IPS-20b (cell line): ENCODE measurements at regions not wholly inside any gene's neighbourhood (a gene's known extent, or its start where the extent isn't known, plus 50 kb on each side); places are given as distances from the start of the nearest gene placed in this dataset.

Experiments
- H3K27ac ChIP-seq: one replicate; pipeline ENCODE4 v1.5.1; 2013; ENCODE audit warnings: low read length
- H3K27me3 ChIP-seq: 2 replicates; pipeline ENCODE4 v1.6.1; 2013; ENCODE audit warnings: mild to moderate bottlenecking, low read length, inconsistent platforms; ENCODE audit not compliant: insufficient read depth
- H3K36me3 ChIP-seq: 2 replicates; pipeline ENCODE4 v1.6.1; 2013; ENCODE audit warnings: low read depth, mild to moderate bottlenecking, inconsistent platforms, low read length, moderate library complexity; ENCODE audit not compliant: insufficient read depth
- H3K4me1 ChIP-seq: 2 replicates; pipeline ENCODE4 v1.6.1; 2013; ENCODE audit warnings: mild to moderate bottlenecking, control low read depth, inconsistent platforms, low read length, moderate library complexity; ENCODE audit not compliant: insufficient read depth
- H3K4me3 ChIP-seq: 2 replicates; pipeline ENCODE4 v1.5.1; 2013; ENCODE audit warnings: mild to moderate bottlenecking, low read length, inconsistent platforms
- H3K9ac ChIP-seq: 2 replicates; pipeline ENCODE4 v1.6.1; 2013; ENCODE audit warnings: low read depth, mild to moderate bottlenecking, inconsistent platforms, low read length, moderate library complexity
- H3K9me3 ChIP-seq: 2 replicates; pipeline ENCODE4 v1.6.1; 2013; ENCODE audit warnings: mild to moderate bottlenecking, low read depth, low read length, inconsistent platforms; ENCODE audit not compliant: insufficient read depth

DNA sequence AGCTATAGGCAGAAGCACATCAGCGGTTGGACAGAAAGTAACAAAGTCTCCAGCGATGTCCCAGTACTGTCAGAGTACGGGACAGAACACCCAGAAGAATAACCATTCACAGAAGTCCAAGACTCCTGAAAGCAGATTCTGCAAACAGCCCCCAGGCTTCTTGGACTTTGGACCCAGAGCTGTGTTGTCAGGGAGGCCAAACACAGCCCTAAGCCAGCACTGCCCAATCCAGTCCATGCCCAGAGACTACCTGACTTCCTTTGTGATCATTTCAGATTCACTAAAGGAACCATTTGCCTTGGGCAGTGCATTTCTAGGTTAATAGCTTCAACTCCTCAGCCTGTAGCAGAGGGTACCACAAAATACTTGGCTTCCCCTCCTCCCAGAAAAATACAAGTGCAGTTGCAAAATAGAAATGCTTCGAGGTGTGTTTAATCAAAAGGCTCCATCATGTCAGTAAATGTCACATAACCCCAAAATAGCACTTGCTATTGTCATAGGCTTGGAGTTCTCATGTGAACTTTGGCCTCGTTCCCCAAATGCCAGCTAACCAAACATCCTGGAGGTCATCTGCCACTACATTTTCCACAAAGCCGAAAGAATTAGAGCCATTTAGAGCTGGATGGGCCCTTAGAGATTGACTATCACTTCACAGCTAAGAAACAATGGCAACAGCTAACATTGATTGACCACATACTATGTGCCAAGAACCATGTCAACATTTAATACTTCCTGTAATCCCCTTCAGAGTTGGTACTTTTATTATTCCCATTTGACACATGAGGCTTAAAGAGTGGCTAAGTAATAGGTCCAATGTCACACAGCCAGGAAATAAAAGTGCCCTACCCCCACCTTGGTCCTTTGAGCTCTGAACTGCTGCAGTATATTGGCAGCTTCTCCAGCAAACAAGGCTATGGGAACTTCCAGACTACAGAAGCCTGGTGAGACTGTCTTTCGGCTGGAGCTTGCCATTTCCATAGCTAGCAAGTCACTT, 329.9 kb downstream of the FOXO1 start:
- H3K9ac ChIP-seq, result no peak overlapping the region
- no peaks in the 10 kb centered on the region for H3K27me3 ChIP-seq
- H3K9me3 ChIP-seq, result no peaks in the 10 kb centered on the region
- no peak overlapping the region for H3K4me3 ChIP-seq
- no peak overlapping the region for H3K27ac ChIP-seq
- H3K4me1 ChIP-seq, result peaks cover 18% of the 10 kb centered on the region
- no peaks in the 10 kb centered on the region for H3K36me3 ChIP-seq

DNA sequence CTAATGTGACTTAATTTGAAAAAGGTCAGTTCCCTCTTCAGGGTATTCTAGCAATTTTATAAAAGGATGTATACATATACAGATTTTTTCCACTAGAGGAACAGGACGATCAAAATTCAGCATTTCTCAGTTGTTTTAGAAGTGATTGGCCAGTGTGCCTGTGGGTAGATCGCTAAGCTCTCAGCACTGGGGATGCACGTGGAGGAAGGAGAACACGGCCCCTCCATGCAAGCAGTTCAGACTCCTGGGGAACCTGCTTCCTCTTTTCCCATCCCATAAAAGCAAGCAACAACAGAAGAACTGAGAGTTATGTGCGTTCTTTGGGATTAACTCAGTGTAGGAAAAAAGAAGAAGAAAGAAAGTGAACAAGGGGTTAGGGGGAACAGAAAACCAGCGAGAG, 328.8 kb downstream of the FOXO1 start:
- Histone ChIP-seq H3K9me3 (no peaks in the 10 kb centered on the region), H3K27me3 (no peaks in the 10 kb centered on the region), H3K4me3 (no peak overlapping the region), H3K36me3 (no peaks in the 10 kb centered on the region), H3K9ac (no peak overlapping the region), H3K27ac (no peak overlapping the region), H3K4me1 (peaks cover 22% of the 10 kb centered on the region)

DNA sequence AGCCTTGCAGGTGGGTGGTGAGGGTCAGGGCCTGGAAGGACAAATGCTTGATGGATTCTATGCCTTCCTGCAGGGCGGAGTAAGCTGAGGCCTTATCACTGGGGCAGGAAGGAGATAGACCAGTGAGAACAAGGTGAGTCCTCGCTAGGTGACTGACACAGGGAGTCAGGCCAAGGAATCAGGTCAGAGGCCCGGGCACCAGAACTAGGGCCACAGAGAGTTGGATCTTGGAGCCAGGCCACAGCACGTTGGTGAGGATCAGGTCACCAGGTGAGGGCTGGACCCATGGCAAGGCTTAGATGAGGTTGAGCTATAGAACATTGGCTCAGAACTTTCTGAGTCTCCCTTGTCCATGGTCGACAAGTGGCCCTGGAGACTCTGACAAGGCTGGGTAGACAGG, 328.2 kb downstream of the FOXO1 start:
- no peak overlapping the region for H3K27ac ChIP-seq
- H3K9me3 ChIP-seq, result no peaks in the 10 kb centered on the region
- no peaks in the 10 kb centered on the region for H3K27me3 ChIP-seq
- H3K9ac ChIP-seq, result no peak overlapping the region
- peaks cover 22% of the 10 kb centered on the region for H3K4me1 ChIP-seq
- H3K4me3 ChIP-seq, result no peak overlapping the region
- H3K36me3 ChIP-seq, result no peaks in the 10 kb centered on the region

DNA sequence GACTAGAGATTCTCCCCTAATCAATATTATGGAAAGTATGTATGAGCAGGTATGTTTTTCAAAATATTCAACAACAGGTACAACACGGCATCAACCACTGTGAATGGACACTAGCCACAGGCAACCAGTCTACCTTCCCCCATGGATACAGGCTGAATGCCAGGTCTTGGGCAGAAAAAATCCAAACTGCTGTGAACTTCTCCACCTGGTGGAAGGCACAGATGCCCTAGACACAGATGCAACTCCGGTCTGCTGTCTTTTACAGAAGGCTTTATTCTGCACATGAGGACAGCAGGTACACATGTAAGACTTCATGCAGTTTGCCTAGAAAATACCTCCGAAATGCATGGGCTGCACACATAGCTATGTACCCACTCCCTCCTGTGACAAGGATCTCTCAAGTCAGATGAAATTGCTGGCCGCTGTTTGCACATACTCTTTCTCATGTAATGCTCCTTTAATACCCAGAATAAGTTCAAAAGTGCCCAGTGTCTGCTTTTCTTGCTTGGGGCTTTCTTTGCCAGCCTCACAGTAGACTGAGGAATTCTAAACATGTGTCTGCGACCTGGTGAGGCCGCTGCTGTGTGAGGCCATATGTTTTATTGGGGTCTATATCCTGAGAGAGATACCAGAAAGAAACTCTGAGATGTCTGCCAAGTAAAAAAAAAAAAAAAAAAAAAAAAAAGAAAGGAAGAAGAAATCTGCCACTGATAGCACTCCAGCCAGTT, 325.9 kb downstream of the FOXO1 start:
- Histone ChIP-seq H3K4me1 (peaks cover 32% of the 10 kb centered on the region), H3K9ac (no peak overlapping the region), H3K36me3 (no peaks in the 10 kb centered on the region), H3K27ac (peak overlapping the region; percentile 2), H3K27me3 (peaks cover 18% of the 10 kb centered on the region; the same call in 1 of the 2 replicates), H3K4me3 (peak overlapping the region; percentile 16; the same call in 1 of the 2 replicates), H3K9me3 (no peaks in the 10 kb centered on the region)

DNA sequence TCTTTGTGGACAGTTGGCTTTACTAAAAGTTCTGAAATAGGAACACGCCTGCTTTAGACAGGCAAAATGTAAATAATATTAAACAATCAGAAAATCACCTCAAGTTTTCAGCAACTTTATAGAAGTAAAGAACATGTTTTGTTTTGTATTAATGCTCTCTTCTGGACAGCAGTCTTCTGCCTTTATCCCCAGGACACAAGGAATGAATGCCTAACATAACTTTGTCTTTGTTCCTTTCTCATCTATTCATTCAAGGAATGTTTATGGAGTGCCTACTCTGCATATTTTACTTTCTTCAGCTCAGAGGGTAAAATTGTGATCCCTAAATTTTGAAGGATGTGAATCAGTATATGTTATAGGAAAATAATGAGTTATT, 325.4 kb downstream of the FOXO1 start:
- Histone ChIP-seq H3K4me1 (peaks cover 37% of the 10 kb centered on the region), H3K36me3 (no peaks in the 10 kb centered on the region), H3K9ac (no peak overlapping the region), H3K9me3 (no peaks in the 10 kb centered on the region), H3K27ac (no peak overlapping the region), H3K27me3 (peaks cover 22% of the 10 kb centered on the region; the same call in 1 of the 2 replicates), H3K4me3 (peak overlapping the region; percentile 16; the same call in 1 of the 2 replicates)

DNA sequence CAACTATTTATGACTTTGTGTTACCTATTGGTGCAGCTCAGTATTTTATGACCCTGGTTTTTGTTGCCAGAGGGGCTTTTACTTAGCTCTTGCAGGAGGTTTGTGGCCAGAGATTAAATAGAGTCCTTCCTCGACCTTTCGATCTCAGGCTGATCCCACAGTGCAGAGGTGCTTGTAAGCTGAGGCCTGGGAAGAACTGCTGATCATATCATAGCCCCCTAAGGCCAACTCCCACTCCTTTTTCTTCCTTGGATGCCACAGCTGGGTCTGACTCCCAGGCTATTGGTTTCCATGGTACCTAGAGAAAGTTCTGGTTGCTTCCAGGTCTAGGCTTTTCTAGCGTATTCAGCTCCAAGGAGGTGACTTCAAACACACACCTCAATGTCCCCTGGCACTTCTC, 324.9 kb downstream of the FOXO1 start:
- Histone ChIP-seq H3K4me3 (peak overlapping the region; percentile 16; the same call in 1 of the 2 replicates), H3K9ac (no peak overlapping the region), H3K36me3 (no peaks in the 10 kb centered on the region), H3K4me1 (peaks cover 40% of the 10 kb centered on the region), H3K27me3 (peaks cover 26% of the 10 kb centered on the region; the same call in 1 of the 2 replicates), H3K9me3 (no peaks in the 10 kb centered on the region), H3K27ac (no peak overlapping the region)

DNA sequence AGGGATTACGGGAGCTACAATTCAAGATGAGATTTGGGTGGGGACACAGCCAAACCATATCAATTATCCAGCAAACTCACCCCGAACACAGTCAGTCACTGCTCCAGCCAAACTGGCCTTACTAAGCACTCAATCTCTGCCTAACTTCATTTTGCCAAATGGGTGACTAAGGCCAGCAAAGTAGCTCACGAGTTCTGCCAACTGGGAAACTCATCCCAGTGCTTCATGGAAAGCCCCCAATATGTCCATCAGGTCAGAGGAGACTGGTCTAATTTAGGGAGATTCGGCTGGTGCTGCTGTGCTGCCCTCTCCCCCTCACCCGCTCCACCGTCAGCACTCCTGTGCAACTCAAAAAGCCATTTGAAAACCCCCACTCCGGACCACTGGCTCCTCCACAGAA, 324.0 kb downstream of the FOXO1 start:
- peaks cover 33% of the 10 kb centered on the region; the same call in 1 of the 2 replicates for H3K27me3 ChIP-seq
- H3K36me3 ChIP-seq, result no peaks in the 10 kb centered on the region
- peaks cover 40% of the 10 kb centered on the region for H3K4me1 ChIP-seq
- no peak overlapping the region for H3K27ac ChIP-seq
- no peaks in the 10 kb centered on the region for H3K9me3 ChIP-seq
- no peak overlapping the region for H3K9ac ChIP-seq
- H3K4me3 ChIP-seq, result no peak overlapping the region

DNA sequence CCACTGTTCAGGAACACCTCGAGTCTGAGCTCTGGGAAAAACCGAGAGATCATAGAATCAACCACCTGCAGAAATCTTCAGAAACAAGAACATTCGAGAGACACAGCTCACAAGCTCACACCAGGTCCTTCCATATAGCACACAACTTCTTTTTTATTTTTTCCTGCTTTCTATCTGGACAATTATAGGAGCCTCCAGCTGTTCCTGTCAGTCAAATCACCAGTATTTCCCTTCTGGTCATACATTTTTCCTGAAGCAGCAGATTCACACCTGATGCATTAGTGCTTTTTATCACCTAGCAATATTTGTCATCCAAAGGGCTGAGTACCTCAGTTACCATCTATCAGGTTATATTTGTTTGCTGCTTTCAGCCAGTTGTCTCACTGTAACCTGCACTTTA, 323.5 kb downstream of the FOXO1 start:
- no peak overlapping the region for H3K27ac ChIP-seq
- H3K9ac ChIP-seq, result no peak overlapping the region
- H3K36me3 ChIP-seq, result no peaks in the 10 kb centered on the region
- H3K4me1 ChIP-seq, result peaks cover 43% of the 10 kb centered on the region
- no peaks in the 10 kb centered on the region for H3K9me3 ChIP-seq
- no peak overlapping the region for H3K4me3 ChIP-seq
- peaks cover 33% of the 10 kb centered on the region; the same call in 1 of the 2 replicates for H3K27me3 ChIP-seq

DNA sequence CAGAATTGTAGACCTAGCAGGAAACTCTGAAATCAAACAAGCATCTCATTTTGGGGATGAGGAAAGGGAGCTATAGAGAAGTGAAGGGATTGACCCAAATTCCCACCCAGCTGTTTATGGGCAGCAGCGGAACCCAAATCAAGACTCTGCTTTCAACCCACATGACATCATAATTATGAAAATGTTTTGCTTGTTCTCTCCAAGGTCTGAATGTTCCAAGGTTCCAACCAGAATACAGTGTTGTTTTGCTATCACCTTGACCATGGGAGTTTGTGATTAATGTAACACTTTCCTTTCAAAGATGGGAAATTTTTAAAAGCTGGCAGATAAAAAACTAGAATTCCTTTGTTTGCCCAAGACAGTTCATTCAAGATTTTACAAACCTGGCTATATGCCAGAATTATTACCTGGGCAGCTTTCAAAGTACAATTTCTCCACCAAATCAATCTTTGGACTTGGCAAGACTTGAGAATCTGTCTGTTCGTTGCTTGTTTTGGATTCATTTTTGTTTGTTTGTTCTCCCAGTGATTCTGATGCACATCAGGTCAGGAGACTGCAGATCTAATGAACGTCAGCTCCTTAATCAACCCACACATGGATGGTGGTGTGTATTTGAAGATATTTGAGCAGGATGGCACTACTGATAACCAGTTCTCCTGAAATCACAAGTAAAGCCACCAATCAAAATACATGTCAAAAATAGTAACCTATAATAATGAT, 322.7 kb downstream of the FOXO1 start:
- no peak overlapping the region for H3K9ac ChIP-seq
- no peak overlapping the region for H3K27ac ChIP-seq
- no peak overlapping the region for H3K4me3 ChIP-seq
- peaks cover 33% of the 10 kb centered on the region; the same call in 1 of the 2 replicates for H3K27me3 ChIP-seq
- no peaks in the 10 kb centered on the region for H3K9me3 ChIP-seq
- no peaks in the 10 kb centered on the region for H3K36me3 ChIP-seq
- H3K4me1 ChIP-seq, result peaks cover 51% of the 10 kb centered on the region

DNA sequence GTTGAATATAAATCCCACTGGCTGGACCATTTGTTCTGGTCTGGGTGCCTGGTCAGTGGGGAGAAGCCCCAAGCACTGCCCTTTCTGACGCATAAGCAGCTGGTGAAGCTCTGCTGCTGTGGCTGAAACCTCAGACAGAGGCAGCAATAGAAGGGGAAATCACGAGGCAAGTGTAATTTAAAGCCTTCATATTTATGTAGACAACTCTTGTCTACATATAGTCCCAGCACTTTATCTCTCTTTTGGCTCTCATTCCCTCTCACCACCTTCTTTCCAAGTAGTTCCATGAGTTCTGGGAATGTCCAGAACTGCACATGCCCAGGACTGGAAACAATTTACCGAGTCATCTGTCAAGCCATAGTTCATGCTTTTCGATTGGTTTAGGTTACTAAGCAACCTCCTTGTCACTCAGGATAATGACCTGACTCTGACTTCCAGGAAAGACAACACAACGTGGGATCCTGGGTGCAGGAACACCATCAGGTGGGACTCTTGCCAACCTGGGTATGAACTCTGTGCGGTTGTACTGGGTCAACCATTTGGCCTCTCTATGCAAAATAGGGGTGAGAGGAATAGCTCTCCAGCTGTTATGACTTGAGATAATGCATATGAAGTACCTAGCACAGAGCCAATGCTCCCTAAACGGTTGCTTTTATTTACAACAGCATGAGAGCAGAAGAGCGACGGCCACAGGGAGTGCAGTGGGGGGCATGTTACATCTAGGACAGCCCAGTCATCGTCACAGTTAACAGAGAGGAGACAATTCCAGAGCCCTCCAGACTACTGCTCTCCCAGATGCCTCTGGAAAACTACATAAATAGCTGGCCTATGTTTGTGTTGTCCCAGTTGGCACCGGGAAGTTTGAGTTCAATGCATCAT, 321.9 kb downstream of the FOXO1 start:
- Histone ChIP-seq H3K36me3 (no peaks in the 10 kb centered on the region), H3K9me3 (no peaks in the 10 kb centered on the region), H3K9ac (no peak overlapping the region), H3K27me3 (peaks cover 33% of the 10 kb centered on the region; the same call in 1 of the 2 replicates), H3K4me1 (peaks cover 52% of the 10 kb centered on the region), H3K4me3 (no peak overlapping the region), H3K27ac (no peak overlapping the region)
